Left lung (tissue), 4 donors: ENCODE measurements at regions not wholly inside any gene's neighbourhood (a gene's known extent, or its start where the extent isn't known, plus 50 kb on each side); places are given as distances from the start of the nearest gene placed in this dataset.

Experiments used
- ATAC-seq: fragments of 200-7000 bp; cut with Tn5 transposase; one replicate; pipeline ENCODE4 v1.9.1; 2020; ENCODE audit warnings: moderate library complexity
- DNase-seq, 4 donors: peaks; one replicate each; pipeline ENCODE4 v3.0.0-alpha.2; 2013 to 2020
- H3K27ac ChIP-seq, 2 donors: fragments of 200-600 bp; sonication (generic) in 1 of 2; one replicate each; pipeline versions ENCODE4 v1.5.0 to v1.8.0; 2020 to 2021
- H3K27me3 ChIP-seq, 2 donors: fragments of 200-600 bp; sonication (generic) in 1 of 2; one replicate each; pipeline versions ENCODE4 v1.5.0 to v1.8.0; 2020 to 2021
- H3K36me3 ChIP-seq, 2 donors: fragments of 200-600 bp; sonication (generic) in 1 of 2; one replicate each; pipeline versions ENCODE4 v1.5.0 to v1.8.0; 2020 to 2021
- H3K4me1 ChIP-seq, 2 donors: fragments of 200-600 bp; one replicate each; pipeline ENCODE4 v1.8.0; 2021
- H3K4me3 ChIP-seq, 2 donors: fragments of 200-600 bp; sonication (generic) in 1 of 2; one replicate each; pipeline versions ENCODE4 v1.5.0 to v1.8.0; 2020 to 2021; ENCODE audit warnings: mild to moderate bottlenecking in 1 of 2
- H3K9me3 ChIP-seq, 2 donors: fragments of 200-600 bp; sonication (generic) in 1 of 2; one replicate each; pipeline versions ENCODE4 v1.5.0 to v1.8.0; 2020 to 2021
- CTCF ChIP-seq, 2 donors: fragments of 200-600 bp; sonication (generic) in 1 of 2; IDR thresholded peaks; one replicate each; pipeline versions ENCODE4 v1.5.0 to v1.8.0; 2021; ENCODE audit warnings: antibody characterized with exemption in 2 of 2
- intact Hi-C, 2 donors: fragments of 100-400 bp; cut with DNase I; formaldehyde crosslinking; loops; one replicate each; pipeline versions ENCODE4 v1.11.2 to v1.14.2; 2022
- donor health status: DM: no; HTN: yes; CAD: no.
- donor health status: DM: no; HTN: no; CAD: no.

DNA sequence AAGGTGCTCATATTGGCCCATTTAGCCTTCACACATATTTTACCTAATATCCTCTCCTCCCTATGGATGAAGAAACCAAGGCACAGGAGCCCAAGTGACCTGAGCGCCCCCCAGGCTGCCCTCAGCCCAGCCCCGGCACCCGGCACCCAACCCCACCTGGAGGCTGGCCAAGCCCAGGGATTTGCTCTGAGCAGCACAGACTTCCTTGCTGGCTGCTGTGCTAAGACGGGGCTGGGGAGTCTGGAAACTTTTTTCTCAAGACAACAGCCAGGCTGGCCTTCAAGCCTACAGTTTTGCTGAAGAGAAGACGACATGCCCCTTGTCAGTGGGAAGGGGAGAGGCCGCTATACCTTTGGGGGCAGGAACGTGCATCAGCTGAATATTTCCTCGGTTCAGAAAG is 52.7 kb upstream of the LAMA1 start:
- no peak overlapping the region for H3K27ac ChIP-seq
- DNase-seq (no peak), ATAC-seq (no peak)
- H3K4me1 ChIP-seq, result peaks cover 0 to 5% of the 10 kb centered on the region in 2 donors
- no peaks in the 10 kb centered on the region for H3K9me3 ChIP-seq
- no peak for TF ChIP-seq CTCF (IDR thresholded peaks at IDR 0.05)
- no peak overlapping the region for H3K4me3 ChIP-seq
- H3K36me3 ChIP-seq, result no peaks in the 10 kb centered on the region
- no peaks in the 10 kb centered on the region for H3K27me3 ChIP-seq
- intact Hi-C loops, result loop anchor here in 1 of 2 donors (10.0 kb wide), 2 partner anchors 135 to 245 kb away; no protein-coding TSS in a partner anchor

GRCh38 chr18:7169601-7170000 is 52.0 kb upstream of the LAMA1 start:
- ATAC-seq, result no peak
- Histone ChIP-seq H3K9me3 (no peaks in the 10 kb centered on the region), H3K27me3 (no peaks in the 10 kb centered on the region), H3K4me3 (no peak overlapping the region), H3K36me3 (no peaks in the 10 kb centered on the region), H3K4me1 (peaks cover 0 to 5% of the 10 kb centered on the region in 2 donors), H3K27ac (no peak overlapping the region)
- intact Hi-C loops, result no loop called here
- TF ChIP-seq CTCF (IDR thresholded peaks at IDR 0.05), result no peak
- DNase-seq, result no peak

- no peak for TF ChIP-seq CTCF (IDR thresholded peaks at IDR 0.05)
Observed at GRCh38 chr18:7168408-7168807, 50.8 kb upstream of the LAMA1 start.

More at GRCh38 chr18:7168408-7168807, 50.8 kb upstream of the LAMA1 start:
- H3K27me3 ChIP-seq, result no peaks in the 10 kb centered on the region
- no peak overlapping the region for H3K4me3 ChIP-seq
- H3K4me1 ChIP-seq, result no peaks in the 10 kb centered on the region
- no peaks in the 10 kb centered on the region for H3K9me3 ChIP-seq
- H3K27ac ChIP-seq, result no peak overlapping the region
- no peaks in the 10 kb centered on the region for H3K36me3 ChIP-seq
- intact Hi-C loops, result no loop called here
- DNase-seq (no peak), ATAC-seq (no peak)
